ENCODE measurements at regions not wholly inside any gene's neighbourhood (a gene's known extent, or its start where the extent isn't known, plus 50 kb on each side); places are given as distances from the start of the nearest gene placed in this dataset.

- no peak for TF ChIP-seq CTCF (IDR thresholded peaks at IDR 0.05)
- TF ChIP-seq POLR2A (IDR thresholded peaks at IDR 0.05), result no peak
Measured at GRCh38 chr7:136400877-136401276, 423.7 kb upstream of the MTPN start.

Data from stomach (tissue), 4 donors.